OCI-LY7 (cell line): ENCODE measurements at regions not wholly inside any gene's neighbourhood (a gene's known extent, or its start where the extent isn't known, plus 50 kb on each side); places are given as distances from the start of the nearest gene placed in this dataset.

Experiments
- BruUV-seq: library from RNA; stranded (reverse); fragments of 400-500 nt; replicated peaks from 2 replicates; lab custom pipeline; 2021; lab: Mats Ljungman, UMichigan
- CTCF ChIA-PET: fragments of 300-600 bp; sonication (Branson Sonifier 250); formaldehyde crosslinking; loops from one replicate; lab custom pipeline; 2022; ENCODE audit warnings: antibody characterized with exemption; ENCODE audit not compliant: unreplicated experiment; lab: Charles Lee
- POLR2A ChIA-PET: fragments of 300-600 bp; sonication (Branson Sonifier 250); formaldehyde crosslinking; loops from one replicate; lab custom pipeline; 2022; ENCODE audit warnings: antibody characterized with exemption; lab: Charles Lee
- DNase-seq: peaks from one replicate; pipeline ENCODE4 v3.0.0-alpha.2; 2015; ENCODE audit warnings: low spot score
- H2AFZ ChIP-seq: fragments of 200-600 bp; sonication (generic), shearing (Covaris generic); 2 replicates; pipeline ENCODE4 v1.6.1; 2014; ENCODE audit warnings: mild to moderate bottlenecking, antibody characterized with exemption, low read length, moderate library complexity
- H3K27ac ChIP-seq: fragments of 200-600 bp; sonication (generic); 2 replicates; pipeline ENCODE4 v1.5.1; 2014; ENCODE audit warnings: mixed run types, low read depth, mild to moderate bottlenecking, moderate library complexity, low read length, inconsistent platforms; ENCODE audit not compliant: poor library complexity, severe bottlenecking
- H3K36me3 ChIP-seq: fragments of 200-600 bp; sonication (generic); 2 replicates; pipeline ENCODE4 v1.6.1; 2014; ENCODE audit warnings: mild to moderate bottlenecking, antibody characterized with exemption, low read length, moderate library complexity, mixed read lengths; ENCODE audit not compliant: insufficient read depth
- H3K4me1 ChIP-seq: fragments of 200-600 bp; sonication (generic); 2 replicates; pipeline ENCODE4 v1.5.1; 2014; ENCODE audit warnings: mild to moderate bottlenecking, low read length; ENCODE audit not compliant: insufficient read depth, poor library complexity, severe bottlenecking
- H3K4me2 ChIP-seq: fragments of 200-600 bp; sonication (generic); 2 replicates; pipeline ENCODE4 v1.6.1; 2014; ENCODE audit warnings: mild to moderate bottlenecking, low read length
- H3K4me3 ChIP-seq: fragments of 200-600 bp; sonication (generic); 2 replicates; pipeline ENCODE4 v1.5.1; 2014; ENCODE audit warnings: mild to moderate bottlenecking, low read depth, low read length; ENCODE audit not compliant: poor library complexity, severe bottlenecking
- H3K79me2 ChIP-seq: fragments of 200-600 bp; sonication (generic); 2 replicates; pipeline ENCODE4 v1.6.1; 2016; ENCODE audit warnings: low read depth, mild to moderate bottlenecking, low read length, moderate library complexity, mixed read lengths; ENCODE audit not compliant: insufficient read depth
- H3K9me2 ChIP-seq: fragments of 200-600 bp; sonication (generic); 2 replicates; pipeline ENCODE4 v1.6.1; 2016; ENCODE audit warnings: mild to moderate bottlenecking, low read length, mixed read lengths; ENCODE audit not compliant: insufficient read depth
- H3K9me3 ChIP-seq: fragments of 200-600 bp; sonication (generic); 2 replicates; pipeline ENCODE4 v1.6.1; 2014; ENCODE audit warnings: mild to moderate bottlenecking, mixed run types, low read length, mixed read lengths
- H4K20me1 ChIP-seq: fragments of 200-600 bp; sonication (generic); 2 replicates; pipeline ENCODE4 v1.6.1; 2014; ENCODE audit warnings: mild to moderate bottlenecking, antibody characterized with exemption, low read length, moderate library complexity, mixed read lengths; ENCODE audit not compliant: insufficient read depth
- EZH2phosphoT487 ChIP-seq: fragments of 200-600 bp; sonication (generic); IDR thresholded peaks from 2 replicates; pipeline ENCODE4 v1.6.1; 2018; ENCODE audit warnings: low read depth, borderline replicate concordance, mild to moderate bottlenecking, mixed run types, antibody characterized with exemption, low read length, moderate library complexity, mixed read lengths
- intact Hi-C: fragments of 100-400 bp; cut with micrococcal nuclease; formaldehyde crosslinking; loops from one replicate; pipeline ENCODE4 v1.10.0; 2022; ENCODE audit not compliant: unreplicated experiment
- TF ChIP-seq, protein P1 (sequence below): fragments of 200-600 bp; sonication (generic); conservative IDR thresholded peaks from 2 replicates; pipeline ENCODE4 v1.5.1; 2014; ENCODE audit warnings: mild to moderate bottlenecking, antibody characterized with exemption, low read length, moderate library complexity, mixed read lengths

GRCh38 chr14:98751110-98751509 lies 520.9 kb downstream of the BCL11B start:
- intact Hi-C loops = no loop called here

GRCh38 chr14:98752660-98753059 lies 519.3 kb downstream of the BCL11B start:
- CTCF ChIA-PET = no interaction called here
- H3K27ac ChIP-seq = no peak overlapping the region
- intact Hi-C loops = no loop called here
- H3K36me3 ChIP-seq = no peaks in the 10 kb centered on the region
- no peak for DNase-seq
- no peaks in the 10 kb centered on the region for H3K4me1 ChIP-seq
- no peaks in the 10 kb centered on the region for H3K79me2 ChIP-seq
- no peak overlapping the region for H2AFZ ChIP-seq
- H4K20me1 ChIP-seq = no peaks in the 10 kb centered on the region
- H3K4me2 ChIP-seq = no peak overlapping the region
- POLR2A ChIA-PET = interaction anchor here (1.2 kb wide), 1 partner anchor 13 kb away, joined by 6 read pairs; no protein-coding TSS in a partner anchor
- H3K4me3 ChIP-seq = no peak overlapping the region
- peaks cover 7% of the 10 kb centered on the region; the same call in 1 of the 2 replicates for H3K9me3 ChIP-seq
- no peak for TF ChIP-seq EZH2phosphoT487
- TF ChIP-seq, protein P1, sequence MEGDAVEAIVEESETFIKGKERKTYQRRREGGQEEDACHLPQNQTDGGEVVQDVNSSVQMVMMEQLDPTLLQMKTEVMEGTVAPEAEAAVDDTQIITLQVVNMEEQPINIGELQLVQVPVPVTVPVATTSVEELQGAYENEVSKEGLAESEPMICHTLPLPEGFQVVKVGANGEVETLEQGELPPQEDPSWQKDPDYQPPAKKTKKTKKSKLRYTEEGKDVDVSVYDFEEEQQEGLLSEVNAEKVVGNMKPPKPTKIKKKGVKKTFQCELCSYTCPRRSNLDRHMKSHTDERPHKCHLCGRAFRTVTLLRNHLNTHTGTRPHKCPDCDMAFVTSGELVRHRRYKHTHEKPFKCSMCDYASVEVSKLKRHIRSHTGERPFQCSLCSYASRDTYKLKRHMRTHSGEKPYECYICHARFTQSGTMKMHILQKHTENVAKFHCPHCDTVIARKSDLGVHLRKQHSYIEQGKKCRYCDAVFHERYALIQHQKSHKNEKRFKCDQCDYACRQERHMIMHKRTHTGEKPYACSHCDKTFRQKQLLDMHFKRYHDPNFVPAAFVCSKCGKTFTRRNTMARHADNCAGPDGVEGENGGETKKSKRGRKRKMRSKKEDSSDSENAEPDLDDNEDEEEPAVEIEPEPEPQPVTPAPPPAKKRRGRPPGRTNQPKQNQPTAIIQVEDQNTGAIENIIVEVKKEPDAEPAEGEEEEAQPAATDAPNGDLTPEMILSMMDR = no peak
- no peaks in the 10 kb centered on the region for H3K9me2 ChIP-seq
- no TSS peak for BruUV-seq

More at GRCh38 chr14:98751110-98751509, 520.9 kb downstream of the BCL11B start:
- ChIA-PET CTCF (no interaction called here), POLR2A (no interaction called here)
- no TSS peak for BruUV-seq
- Histone ChIP-seq H3K36me3 (no peaks in the 10 kb centered on the region), H4K20me1 (no peaks in the 10 kb centered on the region), H3K9me3 (peaks cover 7% of the 10 kb centered on the region; the same call in 1 of the 2 replicates), H3K9me2 (no peaks in the 10 kb centered on the region), H3K79me2 (no peaks in the 10 kb centered on the region), H3K4me1 (no peaks in the 10 kb centered on the region), H3K4me2 (no peak overlapping the region), H3K4me3 (no peak overlapping the region), H3K27ac (no peak overlapping the region), H2AFZ (no peak overlapping the region)
- DNase-seq = no peak
- no peak for TF ChIP-seq EZH2phosphoT487
- TF ChIP-seq, protein P1 = no peak

GRCh38 chr14:98754343-98755020 lies 517.5 kb downstream of the BCL11B start:
- intact Hi-C loops = no loop called here
- H2AFZ ChIP-seq = no peak overlapping the region
- CTCF ChIA-PET = no interaction called here

More at GRCh38 chr14:98754343-98755020, 517.5 kb downstream of the BCL11B start:
- Histone ChIP-seq H3K9me3 (peaks cover 7% of the 10 kb centered on the region; the same call in 1 of the 2 replicates), H3K4me2 (no peak overlapping the region), H3K9me2 (no peaks in the 10 kb centered on the region), H3K36me3 (no peaks in the 10 kb centered on the region), H4K20me1 (no peaks in the 10 kb centered on the region), H3K79me2 (no peaks in the 10 kb centered on the region), H3K4me1 (no peaks in the 10 kb centered on the region), H3K27ac (no peak overlapping the region), H3K4me3 (no peak overlapping the region)
- TF ChIP-seq, protein P1 = no peak
- no peak for TF ChIP-seq EZH2phosphoT487
- BruUV-seq = no TSS peak
- DNase-seq = no peak
- POLR2A ChIA-PET = interaction anchor here (0.9 to 2.0 kb wide), 2 partner anchors 10 to 12 kb away, joined by 3 to 4 read pairs; no protein-coding TSS in a partner anchor
